Epithelial cell of esophagus (primary cell): ENCODE measurements at regions not wholly inside any gene's neighbourhood (a gene's known extent, or its start where the extent isn't known, plus 50 kb on each side); places are given as distances from the start of the nearest gene placed in this dataset.
A peak's percentile ranks its signal among the peaks of the same experiment; 100 is the strongest.

Experiments
- DNase-seq: peaks from one replicate; pipeline ENCODE4 v3.0.0; 2010; ENCODE audit warnings: low read depth
- H3K4me3 ChIP-seq: 2 replicates; pipeline ENCODE4 v1.5.1; 2011; ENCODE audit warnings: mild to moderate bottlenecking, low read length, control low read depth
- TF ChIP-seq, protein P1 (sequence below): IDR thresholded peaks from 2 replicates; pipeline ENCODE4 v1.5.1; 2011; ENCODE audit warnings: low read depth, mild to moderate bottlenecking, low read length, control low read depth, inconsistent platforms; ENCODE audit not compliant: insufficient read depth; ENCODE audit errors: missing control alignments

DNA sequence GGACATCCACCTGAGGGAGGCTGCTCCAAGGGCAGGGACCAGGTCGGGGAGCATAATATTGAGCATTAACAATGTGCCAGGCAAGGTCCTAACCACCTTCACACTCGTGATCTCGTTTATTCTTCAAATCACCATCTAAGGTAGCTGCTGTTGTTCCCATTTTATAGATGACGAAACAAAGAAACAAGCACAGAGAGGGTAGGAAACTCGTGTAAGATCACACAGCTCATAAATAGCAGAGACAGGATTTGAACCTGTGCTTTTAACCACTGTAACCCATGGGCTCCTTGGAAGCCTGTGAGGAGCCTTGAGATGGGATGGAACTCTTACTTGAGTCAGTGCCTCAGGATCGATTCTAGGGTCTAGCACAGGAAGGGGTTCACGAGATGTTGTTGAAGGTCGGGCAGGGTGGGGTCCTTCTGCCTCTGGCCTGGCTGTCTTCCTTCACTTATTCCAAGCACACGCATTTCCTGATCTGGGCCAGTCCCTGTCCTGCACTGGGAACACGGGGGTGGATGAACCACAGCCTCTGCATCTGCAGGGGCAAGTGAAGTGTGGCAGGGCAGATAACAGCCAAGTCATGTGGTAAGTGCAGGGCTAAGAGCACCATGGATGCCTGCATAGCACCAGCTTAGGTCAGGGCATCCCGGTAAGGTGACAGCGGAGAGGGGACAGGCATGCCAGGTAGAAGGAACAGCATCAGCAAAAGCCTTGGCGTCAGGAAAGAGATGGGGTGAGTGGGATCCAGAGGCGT lies 188.1 kb downstream of the MELK start:
- TF ChIP-seq, protein P1, sequence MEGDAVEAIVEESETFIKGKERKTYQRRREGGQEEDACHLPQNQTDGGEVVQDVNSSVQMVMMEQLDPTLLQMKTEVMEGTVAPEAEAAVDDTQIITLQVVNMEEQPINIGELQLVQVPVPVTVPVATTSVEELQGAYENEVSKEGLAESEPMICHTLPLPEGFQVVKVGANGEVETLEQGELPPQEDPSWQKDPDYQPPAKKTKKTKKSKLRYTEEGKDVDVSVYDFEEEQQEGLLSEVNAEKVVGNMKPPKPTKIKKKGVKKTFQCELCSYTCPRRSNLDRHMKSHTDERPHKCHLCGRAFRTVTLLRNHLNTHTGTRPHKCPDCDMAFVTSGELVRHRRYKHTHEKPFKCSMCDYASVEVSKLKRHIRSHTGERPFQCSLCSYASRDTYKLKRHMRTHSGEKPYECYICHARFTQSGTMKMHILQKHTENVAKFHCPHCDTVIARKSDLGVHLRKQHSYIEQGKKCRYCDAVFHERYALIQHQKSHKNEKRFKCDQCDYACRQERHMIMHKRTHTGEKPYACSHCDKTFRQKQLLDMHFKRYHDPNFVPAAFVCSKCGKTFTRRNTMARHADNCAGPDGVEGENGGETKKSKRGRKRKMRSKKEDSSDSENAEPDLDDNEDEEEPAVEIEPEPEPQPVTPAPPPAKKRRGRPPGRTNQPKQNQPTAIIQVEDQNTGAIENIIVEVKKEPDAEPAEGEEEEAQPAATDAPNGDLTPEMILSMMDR: no peak
- DNase-seq: no peak
- no peak overlapping the region for H3K4me3 ChIP-seq

DNA sequence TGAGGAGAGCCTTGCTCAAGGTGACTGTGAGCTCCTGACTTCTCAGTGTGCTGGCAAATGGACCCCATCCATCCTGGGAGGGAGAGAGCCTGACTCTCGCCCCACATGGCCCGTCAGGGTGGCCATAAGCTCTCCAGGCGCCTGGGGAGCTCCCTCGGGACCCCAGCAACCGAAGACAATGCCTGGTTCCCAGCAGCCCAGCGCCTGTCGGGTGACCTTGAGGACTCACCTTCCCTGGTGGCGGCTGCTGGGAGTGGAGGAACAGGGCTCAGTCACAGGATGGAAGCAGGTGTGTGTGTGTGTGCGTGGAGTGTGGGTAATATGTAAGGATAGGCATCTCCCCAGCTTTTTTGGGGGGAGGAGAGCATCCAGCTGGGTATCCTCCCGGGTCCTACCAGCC lies 190.3 kb downstream of the MELK start:
- TF ChIP-seq, protein P1: no peak
- H3K4me3 ChIP-seq: no peak overlapping the region
- DNase-seq: no peak

GRCh38 chr9:36763778-36764177 lies 191.1 kb downstream of the MELK start:
- no peak overlapping the region for H3K4me3 ChIP-seq
- DNase-seq: no peak
- TF ChIP-seq, protein P1: no peak

DNA sequence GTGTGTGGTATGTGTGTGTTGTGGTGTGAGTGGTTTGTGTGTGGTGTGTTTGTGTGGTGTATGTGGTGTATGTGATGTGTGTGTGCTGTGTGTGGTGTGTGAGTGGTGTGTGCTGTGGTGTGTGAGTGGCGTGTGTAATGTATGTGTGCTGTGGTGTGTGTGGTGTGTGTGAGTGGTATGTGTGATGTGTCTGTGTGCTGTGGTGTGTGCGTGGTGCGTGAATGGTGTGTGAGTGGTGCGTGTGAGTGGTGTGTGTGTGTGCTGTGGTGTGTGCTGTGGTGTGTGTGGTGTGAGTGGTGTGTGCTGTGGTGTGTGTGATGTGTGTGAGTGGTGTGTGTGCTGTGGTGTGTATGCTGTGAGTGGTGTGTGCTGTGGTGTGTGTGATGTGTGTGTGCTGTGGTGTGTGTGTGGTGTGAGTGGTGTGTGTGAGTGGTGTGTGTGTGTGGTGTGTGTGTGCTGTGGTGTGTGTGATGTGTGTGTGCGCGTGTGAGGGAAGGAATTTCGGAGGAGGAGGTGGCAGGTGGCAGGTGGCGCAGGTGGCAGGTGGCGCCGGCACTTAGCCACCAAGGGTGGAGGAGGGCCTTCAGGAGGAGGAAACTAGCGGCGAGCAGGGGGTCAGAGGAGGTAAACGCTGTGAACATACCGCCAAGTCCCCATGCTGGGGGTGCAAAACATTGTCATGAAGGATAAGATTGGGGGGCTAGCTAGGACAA lies 191.8 kb downstream of the MELK start:
- TF ChIP-seq, protein P1: no peak
- no peak for DNase-seq
- no peak overlapping the region for H3K4me3 ChIP-seq

- TF ChIP-seq, protein P1: no peak
- no peak overlapping the region for H3K4me3 ChIP-seq
- DNase-seq: no peak
These were observed 192.3 kb downstream of the MELK start for GRCh38 chr9:36765077-36765390.

DNA sequence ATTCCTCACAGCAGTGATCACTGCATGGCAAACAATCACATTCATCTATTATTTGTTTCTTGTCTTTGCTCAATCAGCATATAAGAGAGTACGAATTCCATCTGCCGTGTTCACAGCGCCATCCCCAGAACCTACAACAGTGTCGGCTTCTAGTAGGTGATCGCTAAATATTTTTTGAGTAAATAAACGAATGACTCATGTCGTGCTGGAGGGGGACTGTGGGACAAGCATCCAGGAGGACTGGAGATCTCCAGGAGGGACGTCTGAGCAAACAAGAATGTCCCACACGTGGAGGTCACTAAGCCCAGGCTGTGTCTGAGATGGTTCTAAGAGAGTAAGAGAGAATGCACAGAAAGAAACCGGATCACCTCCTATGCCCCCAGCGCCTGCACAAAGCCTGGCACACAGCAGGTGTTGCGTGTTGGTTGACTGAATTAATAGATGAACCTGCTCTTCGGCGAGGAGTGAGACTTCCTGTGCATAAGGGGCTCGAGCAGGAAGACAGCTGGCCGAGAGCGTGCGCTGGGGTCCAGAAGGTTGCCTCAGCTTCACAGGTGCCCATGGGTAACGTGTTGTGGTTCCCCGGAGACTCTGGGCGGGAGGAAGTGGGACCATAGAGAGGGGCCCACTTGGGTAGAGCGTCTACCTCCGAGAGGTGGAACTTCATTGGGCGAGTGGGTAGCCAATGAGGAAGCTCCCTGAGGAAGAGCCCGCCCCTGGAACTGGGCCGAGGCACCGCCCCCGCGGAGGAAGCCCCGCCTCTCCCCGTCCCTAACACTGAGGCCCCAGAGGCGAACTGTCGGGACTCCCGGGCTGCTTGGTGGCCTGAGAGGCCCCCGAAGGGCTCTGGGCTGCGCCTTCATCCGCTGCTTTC lies 193.0 kb downstream of the MELK start:
- TF ChIP-seq, protein P1: no peak
- peak; percentile 69 for DNase-seq
- peak overlapping the region; percentile 43 for H3K4me3 ChIP-seq
